ENCODE measurements at regions not wholly inside any gene's neighbourhood (a gene's known extent, or its start where the extent isn't known, plus 50 kb on each side); places are given as distances from the start of the nearest gene placed in this dataset.
"Not testable (repeated sequence)": the region's sequence is repeated elsewhere in the genome, so short reads cannot be mapped to it uniquely, and the experiment has no call there.

- H3K9me2 ChIP-seq = no peaks in the 10 kb centered on the region
- H3K36me3 ChIP-seq (replicated peaks in 1 of 2; ENCODE audit: control insufficient read depth in 1 of 2, insufficient read depth in 2 of 2, low read length in 1 of 2) = no peaks in the 10 kb centered on the region
- no peak for TF ChIP-seq SMC3 (IDR thresholded peaks at IDR 0.05; ENCODE audit: low read depth, low read length)
- no peak for TF ChIP-seq MAX (IDR thresholded peaks at IDR 0.05; ENCODE audit: low read depth)
- TF ChIP-seq JUND (IDR thresholded peaks at IDR 0.05) = no peak
- TF ChIP-seq RXRA (IDR thresholded peaks at IDR 0.05; ENCODE audit: borderline replicate concordance, low read depth) = no peak
- no peak for TF ChIP-seq GATA2 (CRISPR knock-in tag; IDR thresholded peaks at IDR 0.05)
- TF ChIP-seq ZBTB33 (IDR thresholded peaks at IDR 0.05; ENCODE audit: borderline replicate concordance, low read depth) = no peak
- no peak for TF ChIP-seq TCF12 (IDR thresholded peaks at IDR 0.05)
- no peak for TF ChIP-seq TEAD4 (IDR thresholded peaks at IDR 0.05; ENCODE audit: borderline replicate concordance, insufficient read depth)
- no peak for TF ChIP-seq PBX3 (IDR thresholded peaks at IDR 0.05)
- no peak for TF ChIP-seq MEF2A (IDR thresholded peaks at IDR 0.05; ENCODE audit: borderline replicate concordance, low read depth)
- no peak for TF ChIP-seq CHD2 (IDR thresholded peaks at IDR 0.05; ENCODE audit: low read length, partially characterized antibody)
- TF ChIP-seq USF2 (IDR thresholded peaks at IDR 0.05; ENCODE audit: borderline replicate concordance, low read depth, low read length) = no peak
- TF ChIP-seq YY1 (IDR thresholded peaks at IDR 0.05; ENCODE audit: low read depth) = no peak
- no peak for TF ChIP-seq FOXM1 (IDR thresholded peaks at IDR 0.05; ENCODE audit: low read depth)
- no peak overlapping the region for H3K9ac ChIP-seq
- no peak for DNase-seq
- H3K9me3 ChIP-seq = no peaks in the 10 kb centered on the region
- CTCF ChIA-PET = interaction anchor here (1.2 kb wide), 1 partner anchor 92 kb away, joined by 5 read pairs; no protein-coding TSS in a partner anchor
- no peak overlapping the region for H3K4me2 ChIP-seq
- no peak overlapping the region for H3K4me3 ChIP-seq (ENCODE audit: low read depth in 2 of 2, low read length in 1 of 2)
- POLR2A ChIA-PET = no interaction called here
- peaks cover 0 to 5% of the 10 kb centered on the region in 2 experiments; a peak in 1 of 4 replicates for H3K4me1 ChIP-seq (ENCODE audit: control insufficient read depth in 1 of 2, insufficient read depth in 2 of 2, low read depth in 1 of 2, low read length in 1 of 2)
- no peak overlapping the region for H2AFZ ChIP-seq (ENCODE audit: low read depth)
- H3K27me3 ChIP-seq (ENCODE audit: insufficient read depth) = no peaks in the 10 kb centered on the region
- no peaks in the 10 kb centered on the region for H4K20me1 ChIP-seq (ENCODE audit: insufficient read depth)
- no peaks in the 10 kb centered on the region for H3F3A ChIP-seq (replicated peaks; ENCODE audit: insufficient read depth)
- H3K79me2 ChIP-seq (ENCODE audit: insufficient read depth) = no peaks in the 10 kb centered on the region
- 51% methylated on average over 17 of the region's 17 CpGs for WGBS (ENCODE audit: low lambda C conversion rate)
- no peak overlapping the region for H3K27ac ChIP-seq (ENCODE audit: low read depth in 2 of 2, low read length in 1 of 2)
Measured at GRCh38 chr11:70558681-70559080, 160.4 kb downstream of the CTTN start.

GRCh38 chr11:70559516-70559915 is 161.2 kb downstream of the CTTN start:
- Histone ChIP-seq H3K27ac (ENCODE audit: low read depth in 2 of 2, low read length in 1 of 2) (no peak overlapping the region), H3K79me2 (ENCODE audit: insufficient read depth) (no peaks in the 10 kb centered on the region), H3K9me3 (no peaks in the 10 kb centered on the region), H3K9me2 (no peaks in the 10 kb centered on the region), H3K4me1 (ENCODE audit: control insufficient read depth in 1 of 2, insufficient read depth in 2 of 2, low read depth in 1 of 2, low read length in 1 of 2) (peaks cover 0 to 5% of the 10 kb centered on the region in 2 experiments; a peak in 1 of 4 replicates), H3K36me3 (replicated peaks in 1 of 2; ENCODE audit: control insufficient read depth in 1 of 2, insufficient read depth in 2 of 2, low read length in 1 of 2) (no peaks in the 10 kb centered on the region), H4K20me1 (ENCODE audit: insufficient read depth) (no peaks in the 10 kb centered on the region), H3K4me3 (ENCODE audit: low read depth in 2 of 2, low read length in 1 of 2) (no peak overlapping the region), H3F3A (replicated peaks; ENCODE audit: insufficient read depth) (no peaks in the 10 kb centered on the region), H3K4me2 (no peak overlapping the region), H3K9ac (no peak overlapping the region), H2AFZ (ENCODE audit: low read depth) (no peak overlapping the region), H3K27me3 (ENCODE audit: insufficient read depth) (no peaks in the 10 kb centered on the region)
- no peak for DNase-seq
- CTCF ChIA-PET = interaction anchor here (0.8 kb wide), 2 partner anchors 20 to 92 kb away, joined by 3 read pairs; no protein-coding TSS in a partner anchor
- 77% methylated on average over 10 of the region's 10 CpGs for WGBS (ENCODE audit: low lambda C conversion rate)
- POLR2A ChIA-PET = no interaction called here
- TF ChIP-seq TCF12 (IDR thresholded peaks at IDR 0.05) (no peak), CTCF (IDR thresholded peaks at IDR 0.05) (no peak), RAD21 (IDR thresholded peaks at IDR 0.05; ENCODE audit: low read length) (no peak), SIN3A (IDR thresholded peaks at IDR 0.05; ENCODE audit: borderline replicate concordance, low read depth, low read length) (no peak)

GRCh38 chr11:70560621-70561020 is 162.3 kb downstream of the CTTN start:
- H3K9ac ChIP-seq; H3K79me2 ChIP-seq (ENCODE audit: insufficient read depth); H3K9me3 ChIP-seq; CTCF ChIA-PET; DNase-seq; H4K20me1 ChIP-seq (ENCODE audit: insufficient read depth); H3K36me3 ChIP-seq (replicated peaks in 1 of 2; ENCODE audit: control insufficient read depth in 1 of 2, insufficient read depth in 2 of 2, low read length in 1 of 2); H3K4me3 ChIP-seq (ENCODE audit: low read depth in 2 of 2, low read length in 1 of 2); H2AFZ ChIP-seq (ENCODE audit: low read depth); H3K27me3 ChIP-seq (ENCODE audit: insufficient read depth); H3K4me2 ChIP-seq; H3F3A ChIP-seq (replicated peaks; ENCODE audit: insufficient read depth); H3K9me2 ChIP-seq; POLR2A ChIA-PET; H3K4me1 ChIP-seq (ENCODE audit: control insufficient read depth in 1 of 2, insufficient read depth in 2 of 2, low read depth in 1 of 2, low read length in 1 of 2); H3K27ac ChIP-seq (ENCODE audit: low read depth in 2 of 2, low read length in 1 of 2): not testable (repeated sequence)
- 65% methylated on average over 13 of the region's 13 CpGs for WGBS (ENCODE audit: low lambda C conversion rate)

Data from SK-N-SH (cell line).